K562 (cell line): ENCODE measurements at regions not wholly inside any gene's neighbourhood (a gene's known extent, or its start where the extent isn't known, plus 50 kb on each side); places are given as distances from the start of the nearest gene placed in this dataset.
A peak's percentile ranks its signal among the peaks of the same experiment; 100 is the strongest.

Experiments
- ATAC-seq: fragments of 200-7000 bp; cut with Tn5 transposase; 3 replicates; pipeline ENCODE4 v1.9.1; 2020; ENCODE audit warnings: moderate library complexity
- BruUV-seq: library from RNA; stranded (reverse); fragments of 400-500 nt; replicated peaks from 2 replicates; lab custom pipeline; 2021; lab: Mats Ljungman, UMichigan
- CTCF ChIA-PET: fragments of 300-600 bp; formaldehyde crosslinking; extraction: SDS; loops from one replicate; lab custom pipeline; 2021; ENCODE audit warnings: low intra/inter-chr PET ratio; lab: Yijun Ruan, JAX
- POLR2A ChIA-PET: fragments of 300-600, 350-650 bp; sonication (Branson Sonifier 250); formaldehyde crosslinking; extraction: SDS; loops from one replicate; lab custom pipeline; 2021; ENCODE audit warnings: antibody characterized with exemption, inconsistent platforms; lab: Yijun Ruan, JAX
- DNase-seq, 4 experiments: peaks; one replicate each; pipeline versions ENCODE4 v3.0.0 to v3.0.0-alpha.2; 2011 to 2018; ENCODE audit warnings: low spot score in 3 of 4, mixed read lengths in 3 of 4; ENCODE audit errors: extremely low read depth in 1 of 4
- FAIRE-seq: peaks from 2 replicates; lab custom pipeline; 2011; peaks lifted over from hg19 to GRCh38; lab: Jason Lieb, UNC
- H2AFZ ChIP-seq: 2 replicates; pipeline ENCODE4 v1.6.0; 2011; ENCODE audit warnings: low read depth, low read length, control low read depth, inconsistent platforms
- H3K27ac ChIP-seq: fragments of 200-600 bp; 3 replicates; pipeline ENCODE4 v1.8.0; 2011; ENCODE audit warnings: low read depth, mild to moderate bottlenecking, control low read depth, inconsistent platforms, low read length, moderate library complexity, mixed read lengths; ENCODE audit errors: extremely low read depth
- H3K27me3 ChIP-seq, 2 experiments: fragments of 300-600 bp in 1 of 2; 2 replicates in 1 of 2; 3 replicates in 1 of 2; pipeline versions ENCODE4 v1.6.0 to v1.8.0; 2011; ENCODE audit warnings: inconsistent platforms in 2 of 2, low read length in 2 of 2, mild to moderate bottlenecking in 1 of 2, mixed read lengths in 1 of 2, moderate library complexity in 1 of 2; ENCODE audit not compliant: control insufficient read depth in 2 of 2, insufficient read depth in 2 of 2
- H3K36me3 ChIP-seq: fragments of 300-600 bp; 3 replicates; pipeline ENCODE4 v1.8.0; 2011; ENCODE audit warnings: mild to moderate bottlenecking, low read length, inconsistent platforms; ENCODE audit not compliant: control insufficient read depth, insufficient read depth
- H3K4me1 ChIP-seq, 2 experiments: fragments of 200-600 bp in 1 of 2; replicated peaks in 1 of 2; 2 replicates in 1 of 2; 3 replicates in 1 of 2; pipeline versions ENCODE4 v1.5.1 to v1.8.0; 2011; ENCODE audit warnings: inconsistent platforms in 2 of 2, low read length in 2 of 2, mild to moderate bottlenecking in 1 of 2, mixed read lengths in 1 of 2, moderate library complexity in 1 of 2; ENCODE audit not compliant: control insufficient read depth in 2 of 2, insufficient read depth in 2 of 2
- H3K4me2 ChIP-seq: 2 replicates; pipeline ENCODE4 v1.6.1; 2011; ENCODE audit warnings: low read length, control low read depth, inconsistent platforms, mixed read lengths; ENCODE audit not compliant: insufficient read depth
- H3K4me3 ChIP-seq: fragments of 200-600 bp; sonication (generic), shearing (Covaris generic); 2 replicates; pipeline ENCODE4 v1.5.1; 2016; ENCODE audit warnings: control low read depth, inconsistent platforms
- H3K79me2 ChIP-seq: fragments of 200-600 bp; 3 replicates; pipeline ENCODE4 v1.8.0; 2011; ENCODE audit warnings: low read length, inconsistent platforms; ENCODE audit not compliant: control insufficient read depth, insufficient read depth
- H3K9ac ChIP-seq, 2 experiments: 2 replicates each; pipeline versions ENCODE4 v1.6.0 to v1.6.1; 2011; ENCODE audit warnings: low read depth in 2 of 2, low read length in 2 of 2, control low read depth in 1 of 2, inconsistent platforms in 1 of 2, mild to moderate bottlenecking in 1 of 2, mixed read lengths in 1 of 2; ENCODE audit not compliant: insufficient read depth in 1 of 2
- H3K9me1 ChIP-seq: one replicate; pipeline ENCODE4 v1.6.0; 2011; ENCODE audit warnings: inconsistent platforms, mild to moderate bottlenecking, low read length, moderate library complexity; ENCODE audit not compliant: control insufficient read depth, insufficient read depth
- H3K9me3 ChIP-seq: replicated peaks from 2 replicates; pipeline ENCODE4 v1.5.1; 2011; ENCODE audit warnings: low read depth, low read length, inconsistent platforms; ENCODE audit not compliant: control insufficient read depth, insufficient read depth
- H4K20me1 ChIP-seq: replicated peaks from 2 replicates; pipeline ENCODE4 v1.6.1; 2011; ENCODE audit warnings: low read length, inconsistent platforms, mixed read lengths; ENCODE audit not compliant: control insufficient read depth, insufficient read depth
- BCOR ChIP-seq: fragments of 450-650 bp; IDR thresholded peaks from 2 replicates; pipeline ENCODE4 v1.6.1; 2016
- ELF1 ChIP-seq: fragments of 200-800 bp; sonication (Bioruptor generic); IDR thresholded peaks from 2 replicates; pipeline ENCODE4 v1.6.1; 2016; ENCODE audit warnings: missing genetic modification characterization, missing compliant biosample characterization
- ILK ChIP-seq: fragments of 450-650 bp; IDR thresholded peaks from 2 replicates; pipeline ENCODE4 v1.6.1; 2016; ENCODE audit warnings: missing genetic modification characterization, low read depth, mild to moderate bottlenecking, missing compliant biosample characterization, moderate library complexity, borderline replicate concordance
- KDM1A ChIP-seq, 2 experiments: fragments of 450-650 bp; IDR thresholded peaks; 2 replicates each; pipeline ENCODE4 v1.6.1; 2016; ENCODE audit warnings: mild to moderate bottlenecking in 2 of 2
- MCM2 ChIP-seq: fragments of 450-650 bp; IDR thresholded peaks from 2 replicates; pipeline ENCODE4 v1.6.1; 2017; ENCODE audit warnings: low read depth, mild to moderate bottlenecking
- MXD1 ChIP-seq: fragments of 250-450 bp; sonication (Bioruptor Pico); IDR thresholded peaks from 2 replicates; pipeline ENCODE4 v1.8.0; 2021; ENCODE audit warnings: borderline replicate concordance, mild to moderate bottlenecking, moderate library complexity; ENCODE audit not compliant: poor library complexity, severe bottlenecking
- POLR2A ChIP-seq: fragments of 450-650 bp; conservative IDR thresholded peaks from 2 replicates; pipeline ENCODE4 v1.6.1; 2016
- RBM25 ChIP-seq: fragments of 200-400 bp; formaldehyde crosslinking; IDR thresholded peaks from 2 replicates; pipeline ENCODE4 v1.6.1; 2018; ENCODE audit warnings: low read length, low read depth, moderate library complexity; ENCODE audit not compliant: severe bottlenecking
- RHOXF2B ChIP-seq: fragments of 250-450 bp; sonication (Bioruptor Pico); conservative IDR thresholded peaks from 2 replicates; pipeline ENCODE4 v1.5.1; 2021
- SRSF9 ChIP-seq: fragments of 200-400 bp; formaldehyde crosslinking; IDR thresholded peaks from 2 replicates; pipeline ENCODE4 v1.6.1; 2017; ENCODE audit warnings: low read depth, low read length, borderline replicate concordance
- TCF15 ChIP-seq: fragments of 250-450 bp; sonication (Bioruptor Pico); IDR thresholded peaks from 2 replicates; pipeline ENCODE4 v1.8.0; 2022; ENCODE audit warnings: moderate library complexity, mild to moderate bottlenecking, inconsistent platforms
- TGIF2 ChIP-seq: sonication (generic); formaldehyde crosslinking; IDR thresholded peaks from 2 replicates; pipeline ENCODE4 v1.8.1; 2022; ENCODE audit warnings: mild to moderate bottlenecking, missing genetic modification reagents, moderate library complexity
- TOE1 ChIP-seq, 2 experiments: fragments of 450-650 bp in 1 of 2; sonication (generic) in 1 of 2; formaldehyde crosslinking in 1 of 2; IDR thresholded peaks; 2 replicates each; pipeline versions ENCODE4 v1.7.1 to v1.8.0; 2016 to 2022; ENCODE audit warnings: borderline replicate concordance in 2 of 2, mild to moderate bottlenecking in 2 of 2, antibody characterized with exemption in 1 of 2, inconsistent platforms in 1 of 2, low read depth in 1 of 2, missing genetic modification reagents in 1 of 2, moderate library complexity in 1 of 2
- WGBS: fragments of 100-300 bp; shearing (Covaris generic); methylation state at CpG from one replicate; pipeline ENCODE4 v1.1.6; 2016; ENCODE audit warnings: low coverage, mixed read lengths; ENCODE audit not compliant: insufficient coverage; ENCODE audit errors: missing lambda C conversion rate; 5-methylcytosine and 5-hydroxymethylcytosine counted together
- in situ Hi-C: fragments of 300-500 bp; cut with MboI; formaldehyde crosslinking; loops from 4 replicates; pipeline ENCODE4 v1.15.0; 2018; ENCODE audit warnings: inconsistent platforms, mixed read lengths
- intact Hi-C: fragments of 100-400 bp; cut with micrococcal nuclease; formaldehyde crosslinking; loops from 2 replicates; pipeline ENCODE4 v1.14.2; 2022

- Histone ChIP-seq H3K9me3 (no peaks in the 10 kb centered on the region), H4K20me1 (no peaks in the 10 kb centered on the region), H3K9ac (no peak overlapping the region), H3K27me3 (peaks cover 21 to 58% of the 10 kb centered on the region in 2 experiments; a peak in 4 of 5 replicates), H3K36me3 (no peaks in the 10 kb centered on the region), H3K4me3 (no peak overlapping the region), H3K27ac (no peak overlapping the region), H3K4me2 (no peak overlapping the region), H3K4me1 (no peaks in the 10 kb centered on the region), H3K79me2 (no peaks in the 10 kb centered on the region), H3K9me1 (no peaks in the 10 kb centered on the region), H2AFZ (no peak overlapping the region)
- in situ Hi-C loops (no loop called here), intact Hi-C loops (no loop called here)
- no peak for FAIRE-seq
- no peak for ATAC-seq
- ChIA-PET POLR2A (no interaction called here), CTCF (no interaction called here)
- TF ChIP-seq RBM25 = peak; percentile 76
- no peak for TF ChIP-seq POLR2A
- no peak for TF ChIP-seq TOE1 (IDR thresholded peaks at IDR 0.05; ENCODE audit: borderline replicate concordance)
- TF ChIP-seq TOE1 (CRISPR knock-in tag; IDR thresholded peaks at IDR 0.05; ENCODE audit: borderline replicate concordance, low read depth) = no peak
- peak; percentile 45; the same call in 1 of the 2 replicates for TF ChIP-seq BCOR
- 0 out of 4 replicates have a peak, but pooled peaks of 1 of the 2 experiments have one; percentile 12 for TF ChIP-seq KDM1A (IDR thresholded peaks at IDR 0.05)
- WGBS = 8% methylated on average over 12 of the region's 12 CpGs
- no peak for DNase-seq
- BruUV-seq = no TSS peak
These were observed 60.1 kb upstream of the CARD11 start for GRCh38 chr7:3103614-3104398.

- no peak for FAIRE-seq
- intact Hi-C loops = no loop called here
- no TSS peak for BruUV-seq
- Histone ChIP-seq H3K36me3 (no peaks in the 10 kb centered on the region), H3K9me1 (no peaks in the 10 kb centered on the region), H3K4me3 (no peak overlapping the region), H2AFZ (no peak overlapping the region), H3K4me1 (no peaks in the 10 kb centered on the region), H3K4me2 (no peak overlapping the region), H4K20me1 (no peaks in the 10 kb centered on the region), H3K27me3 (peaks cover 12 to 46% of the 10 kb centered on the region in 2 experiments; a peak in 3 of 5 replicates), H3K79me2 (no peaks in the 10 kb centered on the region), H3K9me3 (no peaks in the 10 kb centered on the region), H3K27ac (no peak overlapping the region), H3K9ac (no peak overlapping the region)
- no peak for DNase-seq
- ATAC-seq = no peak
- ChIA-PET POLR2A (no interaction called here), CTCF (no interaction called here)
- in situ Hi-C loops = no loop called here
- TF ChIP-seq RHOXF2B (no peak), MCM2 (no peak), ILK (tag) (no peak), TCF15 (CRISPR knock-in tag) (no peak), MXD1 (CRISPR knock-in tag) (no peak), ELF1 (tag) (no peak), SRSF9 (no peak), TGIF2 (CRISPR knock-in tag) (no peak)
These were observed 62.2 kb upstream of the CARD11 start for GRCh38 chr7:3105856-3106255.
